ENCODE measurements at regions not wholly inside any gene's neighbourhood (a gene's known extent, or its start where the extent isn't known, plus 50 kb on each side); places are given as distances from the start of the nearest gene placed in this dataset.

GRCh38 chr5:143660625-143661024 lies 151.3 kb upstream of the HMHB1 start:
- CTCF ChIA-PET, result interaction anchor here (1.2 to 1.3 kb wide), 2 partner anchors 8 to 9 kb away, joined by 3 read pairs; no protein-coding TSS in a partner anchor

GRCh38 chr5:143659599-143660238 lies 152.2 kb upstream of the HMHB1 start:
- ChIA-PET CTCF (interaction anchor here (1.2 to 1.3 kb wide), 2 partner anchors 8 to 9 kb away, joined by 3 read pairs; no protein-coding TSS in a partner anchor), POLR2A (no interaction called here)
- no peak for TF ChIP-seq CTCF (IDR thresholded peaks at IDR 0.05; ENCODE audit: control extremely low read depth, extremely low read depth, low read depth, missing control alignments)
- DNase-seq (ENCODE audit: extremely low spot score), result no peak

More at GRCh38 chr5:143660625-143661024, 151.3 kb upstream of the HMHB1 start:
- no peak for DNase-seq (ENCODE audit: extremely low spot score)
- no peak for TF ChIP-seq CTCF (IDR thresholded peaks at IDR 0.05; ENCODE audit: control extremely low read depth, extremely low read depth, low read depth, missing control alignments)
- POLR2A ChIA-PET, result no interaction called here

GRCh38 chr5:143658956-143659355 lies 153.0 kb upstream of the HMHB1 start:
- POLR2A ChIA-PET, result no interaction called here
- DNase-seq (ENCODE audit: extremely low spot score), result no peak
- CTCF ChIA-PET, result no interaction called here
- TF ChIP-seq CTCF (IDR thresholded peaks at IDR 0.05; ENCODE audit: control extremely low read depth, extremely low read depth, low read depth, missing control alignments), result no peak

- no peak for DNase-seq (ENCODE audit: extremely low spot score)
- ChIA-PET POLR2A (no interaction called here), CTCF (no interaction called here)
- no peak for TF ChIP-seq CTCF (IDR thresholded peaks at IDR 0.05; ENCODE audit: control extremely low read depth, extremely low read depth, low read depth, missing control alignments)
These were observed 154.2 kb upstream of the HMHB1 start for GRCh38 chr5:143657647-143658285.

- POLR2A ChIA-PET, result no interaction called here
- CTCF ChIA-PET, result interaction anchor here (0.8 to 2.0 kb wide), 4 partner anchors 11 to 171 kb away, joined by 3 to 7 read pairs (median 4); no protein-coding TSS in a partner anchor
- no peak for DNase-seq (ENCODE audit: extremely low spot score)
- no peak for TF ChIP-seq CTCF (IDR thresholded peaks at IDR 0.05; ENCODE audit: control extremely low read depth, extremely low read depth, low read depth, missing control alignments)
These were observed 158.1 kb upstream of the HMHB1 start for GRCh38 chr5:143653766-143654282.

- TF ChIP-seq CTCF (IDR thresholded peaks at IDR 0.05; ENCODE audit: control extremely low read depth, extremely low read depth, low read depth, missing control alignments), result no peak
- POLR2A ChIA-PET, result no interaction called here
- CTCF ChIA-PET, result interaction anchor here (0.8 to 2.0 kb wide), 6 partner anchors 11 to 171 kb away, joined by 3 to 4 read pairs (median 4); no protein-coding TSS in a partner anchor
- peak; percentile 14 for DNase-seq (ENCODE audit: extremely low spot score)
These were observed 158.7 kb upstream of the HMHB1 start for GRCh38 chr5:143653256-143653655.
